GM19452 (cell line): ENCODE measurements at regions not wholly inside any gene's neighbourhood (a gene's known extent, or its start where the extent isn't known, plus 50 kb on each side); places are given as distances from the start of the nearest gene placed in this dataset.

ENCODE experiments used
- ATAC-seq: cut with Tn5 transposase; IDR thresholded peaks from one replicate; pipeline ENCODE4 v1.9.1; 2021; ENCODE audit not compliant: unreplicated experiment

GRCh38 chr12:45585522-45586230 is 143.8 kb upstream of the ARID2 start:
- ATAC-seq = no peak

- no peak for ATAC-seq
These were observed 143.0 kb upstream of the ARID2 start for GRCh38 chr12:45586486-45586885.

GRCh38 chr12:45587012-45587411 is 142.5 kb upstream of the ARID2 start:
- no peak for ATAC-seq

GRCh38 chr12:45587877-45588533 is 141.5 kb upstream of the ARID2 start:
- no peak for ATAC-seq

GRCh38 chr12:45590646-45591045 is 138.9 kb upstream of the ARID2 start:
- ATAC-seq = no peak

GRCh38 chr12:45591635-45592034 is 137.9 kb upstream of the ARID2 start:
- ATAC-seq = no peak

- no peak for ATAC-seq
These were observed 133.1 kb upstream of the ARID2 start for GRCh38 chr12:45596366-45596765.

GRCh38 chr12:45598336-45598735 is 131.2 kb upstream of the ARID2 start:
- no peak for ATAC-seq

- ATAC-seq = no peak
These were observed 130.7 kb upstream of the ARID2 start for GRCh38 chr12:45598761-45599160.

- no peak for ATAC-seq
These were observed 130.3 kb upstream of the ARID2 start for GRCh38 chr12:45599196-45599595.

- no peak for ATAC-seq
These were observed 128.1 kb upstream of the ARID2 start for GRCh38 chr12:45601390-45601789.

GRCh38 chr12:45601888-45602287 is 127.6 kb upstream of the ARID2 start:
- ATAC-seq = no peak

- ATAC-seq = no peak
These were observed 123.9 kb upstream of the ARID2 start for GRCh38 chr12:45605624-45606023.

- ATAC-seq = no peak
These were observed 118.4 kb upstream of the ARID2 start for GRCh38 chr12:45611061-45611460.

- no peak for ATAC-seq
These were observed 118.0 kb upstream of the ARID2 start for GRCh38 chr12:45611495-45611894.

GRCh38 chr12:45612044-45612794 is 117.3 kb upstream of the ARID2 start:
- ATAC-seq = no peak

- ATAC-seq = no peak
These were observed 116.2 kb upstream of the ARID2 start for GRCh38 chr12:45613296-45613695.

GRCh38 chr12:45613855-45614254 is 115.7 kb upstream of the ARID2 start:
- no peak for ATAC-seq

- no peak for ATAC-seq
These were observed 114.2 kb upstream of the ARID2 start for GRCh38 chr12:45615268-45615667.

GRCh38 chr12:45619736-45620135 is 109.8 kb upstream of the ARID2 start:
- ATAC-seq = no peak

- no peak for ATAC-seq
These were observed 107.8 kb upstream of the ARID2 start for GRCh38 chr12:45621703-45622102.
